IMR-90 (cell line): ENCODE measurements at regions not wholly inside any gene's neighbourhood (a gene's known extent, or its start where the extent isn't known, plus 50 kb on each side); places are given as distances from the start of the nearest gene placed in this dataset.

Experiments
- ATAC-seq: fragments of 200-7000 bp; cut with Tn5 transposase; 2 replicates; pipeline ENCODE4 v1.9.1; 2020; ENCODE audit warnings: low read depth, mild to moderate bottlenecking, moderate library complexity
- BruUV-seq: library from RNA; stranded (reverse); fragments of 400-500 nt; replicated peaks from 2 replicates; lab custom pipeline; 2021; lab: Mats Ljungman, UMichigan
- CTCF ChIA-PET: fragments of 300-600 bp; formaldehyde crosslinking; extraction: SDS; loops from one replicate; lab custom pipeline; 2021; ENCODE audit warnings: antibody characterized with exemption; lab: Yijun Ruan, JAX
- POLR2A ChIA-PET: fragments of 300-600 bp; sonication (Branson Sonifier 250); formaldehyde crosslinking; loops from one replicate; lab custom pipeline; 2022; ENCODE audit warnings: antibody characterized with exemption; ENCODE audit not compliant: unreplicated experiment; lab: Charles Lee
- DNase-seq: peaks from one replicate; pipeline ENCODE4 v3.0.0; 2013
- H2AFZ ChIP-seq: replicated peaks from 2 replicates; pipeline ENCODE3; 2013; ENCODE audit warnings: low read length, mild to moderate bottlenecking; ENCODE audit not compliant: poor library complexity
- H2AK5ac ChIP-seq: 2 replicates; pipeline ENCODE4 v1.6.1; 2013; ENCODE audit warnings: low read depth, low read length, inconsistent platforms
- H2AK9ac ChIP-seq: replicated peaks from 2 replicates; pipeline ENCODE3; 2013; ENCODE audit warnings: mild to moderate bottlenecking, low read depth, low read length, moderate library complexity; ENCODE audit not compliant: poor library complexity
- H2BK120ac ChIP-seq: 2 replicates; pipeline ENCODE4 v1.6.1; 2013; ENCODE audit warnings: low read depth, low read length, inconsistent platforms
- H2BK15ac ChIP-seq: 3 replicates; pipeline ENCODE4 v1.6.1; 2013; ENCODE audit warnings: low read depth, low read length, inconsistent platforms
- H2BK20ac ChIP-seq: 2 replicates; pipeline ENCODE4 v1.6.1; 2013; ENCODE audit warnings: low read depth, mild to moderate bottlenecking, inconsistent platforms, low read length, moderate library complexity
- H2BK5ac ChIP-seq: 2 replicates; pipeline ENCODE4 v1.6.1; 2013; ENCODE audit warnings: mild to moderate bottlenecking, low read depth, low read length, inconsistent platforms; ENCODE audit not compliant: poor library complexity, severe bottlenecking
- H3K14ac ChIP-seq: replicated peaks from 2 replicates; pipeline ENCODE4 v1.6.1; 2013; ENCODE audit warnings: low read depth, low read length, inconsistent platforms
- H3K18ac ChIP-seq: 2 replicates; pipeline ENCODE4 v1.6.1; 2013; ENCODE audit warnings: low read depth, low read length, control low read depth
- H3K23ac ChIP-seq: 2 replicates; pipeline ENCODE4 v1.6.1; 2013; ENCODE audit warnings: low read depth, low read length, inconsistent platforms
- H3K27ac ChIP-seq: 2 replicates; pipeline ENCODE4 v1.5.1; 2013; ENCODE audit warnings: mild to moderate bottlenecking, control low read depth, low read length; ENCODE audit not compliant: insufficient read depth
- H3K27me3 ChIP-seq: 2 replicates; pipeline ENCODE4 v1.6.1; 2013; ENCODE audit warnings: low read length; ENCODE audit not compliant: control insufficient read depth, insufficient read depth
- H3K36me3 ChIP-seq: 2 replicates; pipeline ENCODE4 v1.6.1; 2013; ENCODE audit warnings: low read length, mixed read lengths; ENCODE audit not compliant: control insufficient read depth, insufficient read depth
- H3K4ac ChIP-seq: 2 replicates; pipeline ENCODE4 v1.6.1; 2013; ENCODE audit warnings: low read depth, low read length, inconsistent platforms
- H3K4me1 ChIP-seq: 2 replicates; pipeline ENCODE4 v1.6.1; 2013; ENCODE audit warnings: low read length, mixed read lengths; ENCODE audit not compliant: control insufficient read depth, insufficient read depth
- H3K4me2 ChIP-seq: 2 replicates; pipeline ENCODE4 v1.6.1; 2013; ENCODE audit warnings: low read depth, mild to moderate bottlenecking, control low read depth, low read length, moderate library complexity
- H3K4me3 ChIP-seq: 2 replicates; pipeline ENCODE4 v1.5.1; 2013; ENCODE audit warnings: low read depth, mild to moderate bottlenecking, control low read depth, low read length, moderate library complexity; ENCODE audit not compliant: insufficient read depth
- H3K56ac ChIP-seq: 2 replicates; pipeline ENCODE4 v1.6.1; 2013; ENCODE audit warnings: low read length, inconsistent platforms; ENCODE audit not compliant: insufficient read depth; ENCODE audit errors: extremely low read depth
- H3K79me1 ChIP-seq, 2 experiments: 2 replicates each; pipeline ENCODE4 v1.6.1; 2013; ENCODE audit warnings: low read length in 2 of 2, inconsistent platforms in 1 of 2, low read depth in 1 of 2
- H3K9ac ChIP-seq: 2 replicates; pipeline ENCODE4 v1.6.1; 2013; ENCODE audit warnings: low read depth, low read length, control low read depth
- H3K9me1 ChIP-seq: 2 replicates; pipeline ENCODE4 v1.6.1; 2013; ENCODE audit warnings: low read length, inconsistent platforms; ENCODE audit not compliant: insufficient read depth
- H3K9me3 ChIP-seq: 2 replicates; pipeline ENCODE4 v1.6.1; 2013; ENCODE audit warnings: low read length; ENCODE audit not compliant: control insufficient read depth, insufficient read depth
- H4K20me1 ChIP-seq: 2 replicates; pipeline ENCODE4 v1.6.1; 2013; ENCODE audit warnings: low read length, inconsistent platforms; ENCODE audit not compliant: insufficient read depth
- H4K5ac ChIP-seq: 2 replicates; pipeline ENCODE4 v1.6.1; 2013; ENCODE audit warnings: mild to moderate bottlenecking, low read depth, low read length, control low read depth
- H4K8ac ChIP-seq, 2 experiments: 2 replicates each; pipeline ENCODE4 v1.6.1; 2013; ENCODE audit warnings: low read depth in 2 of 2, low read length in 2 of 2, control low read depth in 1 of 2, inconsistent platforms in 1 of 2
- H4K91ac ChIP-seq: 2 replicates; pipeline ENCODE4 v1.6.1; 2013; ENCODE audit warnings: low read depth, low read length, inconsistent platforms; ENCODE audit not compliant: insufficient read depth
- BHLHE40 ChIP-seq: fragments of 150-350 bp; IDR thresholded peaks from 2 replicates; pipeline ENCODE4 v1.6.1; 2016; ENCODE audit warnings: mild to moderate bottlenecking, low read depth, low read length
- CEBPB ChIP-seq: IDR thresholded peaks from 2 replicates; pipeline ENCODE4 v1.6.1; 2012; ENCODE audit warnings: low read depth, low read length, improper control_type of control experiment
- CHD1 ChIP-seq: IDR thresholded peaks from 2 replicates; pipeline ENCODE4 v1.6.1; 2012; ENCODE audit warnings: low read depth, low read length, improper control_type of control experiment
- CTCF ChIP-seq: conservative IDR thresholded peaks from 2 replicates; pipeline ENCODE4 v1.5.1; 2012; ENCODE audit warnings: mild to moderate bottlenecking, low read depth, low read length, improper control_type of control experiment
- ELK1 ChIP-seq: fragments of 150-350 bp; IDR thresholded peaks from 2 replicates; pipeline ENCODE4 v1.6.1; 2016; ENCODE audit warnings: low read depth, mild to moderate bottlenecking, low read length, moderate library complexity, borderline replicate concordance
- FOS ChIP-seq: fragments of 150-350 bp; IDR thresholded peaks from 2 replicates; pipeline ENCODE4 v1.6.1; 2016; ENCODE audit warnings: low read depth, low read length
- MAFK ChIP-seq: IDR thresholded peaks from 2 replicates; pipeline ENCODE4 v1.6.1; 2012; ENCODE audit warnings: low read depth, low read length, improper control_type of control experiment
- MAZ ChIP-seq: IDR thresholded peaks from 2 replicates; pipeline ENCODE4 v1.6.1; 2012; ENCODE audit warnings: low read depth, mild to moderate bottlenecking, low read length, improper control_type of control experiment, moderate library complexity, borderline replicate concordance
- MXI1 ChIP-seq: IDR thresholded peaks from 2 replicates; pipeline ENCODE4 v1.6.1; 2012; ENCODE audit warnings: low read depth, mild to moderate bottlenecking, low read length, moderate library complexity, borderline replicate concordance
- NFE2L2 ChIP-seq: fragments of 150-350 bp; IDR thresholded peaks from 2 replicates; pipeline ENCODE4 v1.6.1; 2016; ENCODE audit warnings: low read depth, mild to moderate bottlenecking, low read length
- POLR2A ChIP-seq: IDR thresholded peaks from 2 replicates; pipeline ENCODE4 v1.6.1; 2012; ENCODE audit warnings: mild to moderate bottlenecking, low read depth, low read length
- RAD21 ChIP-seq: IDR thresholded peaks from 2 replicates; pipeline ENCODE4 v1.6.1; 2012; ENCODE audit warnings: low read length, improper control_type of control experiment
- RCOR1 ChIP-seq: IDR thresholded peaks from 2 replicates; pipeline ENCODE4 v1.6.1; 2012; ENCODE audit warnings: mild to moderate bottlenecking, low read length, improper control_type of control experiment; ENCODE audit not compliant: insufficient replicate concordance
- RFX5 ChIP-seq: IDR thresholded peaks from 2 replicates; pipeline ENCODE4 v1.8.0; 2012; ENCODE audit warnings: low read depth, mild to moderate bottlenecking, low read length, moderate library complexity
- SMC3 ChIP-seq: fragments of 150-350 bp; IDR thresholded peaks from 2 replicates; pipeline ENCODE4 v1.6.1; 2016; ENCODE audit warnings: low read depth, mild to moderate bottlenecking, antibody characterized with exemption, low read length, moderate library complexity
- USF2 ChIP-seq: fragments of 150-350 bp; IDR thresholded peaks from 2 replicates; pipeline ENCODE4 v1.6.1; 2017; ENCODE audit warnings: mild to moderate bottlenecking, antibody characterized with exemption, low read length, low read depth
- dilution Hi-C: fragments of 300-500 bp; cut with HindIII; formaldehyde crosslinking; loops from one replicate; pipeline ENCODE4 v1.14.3; 2018; ENCODE audit warnings: low sequenced_read_pairs; ENCODE audit not compliant: unreplicated experiment
- in situ Hi-C: fragments of 300-500 bp; cut with MboI; formaldehyde crosslinking; loops from 3 replicates; pipeline ENCODE4 v1.14.3; 2019; ENCODE audit warnings: low sequenced_read_pairs, inconsistent platforms, mixed read lengths
- intact Hi-C: fragments of 100-400 bp; cut with micrococcal nuclease; formaldehyde crosslinking; loops from 2 replicates; pipeline ENCODE4 v1.10.0; 2022

- Histone ChIP-seq H3K4me2 (no peak overlapping the region), H3K79me1 (no peaks in the 10 kb centered on the region), H3K56ac (no peak overlapping the region), H2BK120ac (no peak overlapping the region), H3K27ac (no peak overlapping the region), H3K14ac (no peak overlapping the region), H3K9ac (no peak overlapping the region), H3K4me3 (no peak overlapping the region), H3K4ac (no peak overlapping the region), H2AK5ac (no peak overlapping the region), H3K36me3 (no peaks in the 10 kb centered on the region), H3K9me1 (no peaks in the 10 kb centered on the region), H3K18ac (no peak overlapping the region), H4K91ac (no peak overlapping the region), H2BK20ac (no peak overlapping the region), H4K5ac (no peak overlapping the region), H3K23ac (no peak overlapping the region), H4K8ac (no peak overlapping the region), H4K20me1 (no peaks in the 10 kb centered on the region), H2BK5ac (no peak overlapping the region), H2BK15ac (no peak overlapping the region), H2AK9ac (no peak overlapping the region), H2AFZ (no peak overlapping the region), H3K4me1 (no peaks in the 10 kb centered on the region), H3K27me3 (no peaks in the 10 kb centered on the region), H3K9me3 (no peaks in the 10 kb centered on the region)
- dilution Hi-C loops = no loop called here
- no peak for ATAC-seq
- ChIA-PET CTCF (no interaction called here), POLR2A (no interaction called here)
- no TSS peak for BruUV-seq
- DNase-seq = no peak
- intact Hi-C loops = no loop called here
- TF ChIP-seq SMC3 = no peak
- no peak for TF ChIP-seq CEBPB
- no peak for TF ChIP-seq MXI1
- TF ChIP-seq CHD1 = no peak
- TF ChIP-seq RCOR1 = no peak
- TF ChIP-seq POLR2A = no peak
- TF ChIP-seq MAZ = no peak
- no peak for TF ChIP-seq FOS
- no peak for TF ChIP-seq CTCF
- TF ChIP-seq RFX5 = no peak
- no peak for TF ChIP-seq BHLHE40
- TF ChIP-seq ELK1 = no peak
- TF ChIP-seq USF2 = no peak
- TF ChIP-seq NFE2L2 = no peak
- no peak for TF ChIP-seq MAFK
- TF ChIP-seq RAD21 = no peak
- in situ Hi-C loops = no loop called here
Measured at GRCh38 chr4:31220921-31221320, 500.8 kb downstream of the PCDH7 start.
